LHCN-M2 (cell line): ENCODE measurements at regions not wholly inside any gene's neighbourhood (a gene's known extent, or its start where the extent isn't known, plus 50 kb on each side); places are given as distances from the start of the nearest gene placed in this dataset.
"Not testable (repeated sequence)": the region's sequence is repeated elsewhere in the genome, so short reads cannot be mapped to it uniquely, and the experiment has no call there.

Experiments
- DNase-seq: peaks from one replicate; pipeline ENCODE4 v3.0.0-alpha.2; 2012; ENCODE audit warnings: low read depth

GRCh38 chr2:193267496-193268002 is 1072.8 kb upstream of the TMEFF2 start:
- DNase-seq = no peak

- no peak for DNase-seq
These were observed 1058.3 kb upstream of the TMEFF2 start for GRCh38 chr2:193253014-193253530.

DNA sequence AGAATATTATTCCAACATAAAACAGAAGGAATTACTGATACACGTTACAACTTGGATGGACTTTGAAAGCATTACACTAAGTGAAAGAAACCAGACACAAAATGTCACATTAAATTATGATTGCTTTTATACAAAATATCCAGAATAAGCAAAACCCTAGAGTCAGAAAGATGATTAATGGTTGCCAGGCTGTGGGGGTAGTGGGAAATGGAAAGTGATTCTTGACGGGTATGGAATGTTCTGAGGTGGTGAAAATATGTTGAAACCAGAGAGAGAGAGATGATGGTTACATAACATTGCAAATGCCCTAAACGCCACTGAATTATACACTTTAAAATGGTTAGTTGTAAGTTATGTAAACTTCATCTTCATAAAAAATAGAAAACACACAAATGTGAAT is 1057.2 kb upstream of the TMEFF2 start:
- peak; percentile 50 for DNase-seq

GRCh38 chr2:193250389-193250788 is 1055.7 kb upstream of the TMEFF2 start:
- no peak for DNase-seq

- DNase-seq = no peak
These were observed 1046.0 kb upstream of the TMEFF2 start for GRCh38 chr2:193240752-193241151.

DNA sequence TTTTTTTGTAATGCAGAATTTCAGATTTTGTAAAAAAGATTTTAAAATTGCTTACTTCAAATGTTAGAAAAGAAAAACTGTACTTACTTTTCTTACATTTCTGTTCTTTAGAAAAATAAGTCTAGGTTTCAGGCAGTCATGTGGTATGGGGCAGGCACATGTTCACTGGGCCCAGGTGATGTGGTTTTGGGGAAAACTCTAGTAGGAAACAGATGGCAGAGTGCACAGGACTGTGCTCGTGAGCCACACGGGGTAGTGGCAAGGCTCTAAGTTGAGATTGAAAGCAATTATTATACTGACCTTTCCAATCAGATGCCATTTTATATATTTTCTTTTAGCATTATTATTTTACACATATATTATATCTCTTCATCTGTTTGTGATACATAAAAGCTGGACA is 1036.9 kb upstream of the TMEFF2 start:
- DNase-seq = no peak

DNA sequence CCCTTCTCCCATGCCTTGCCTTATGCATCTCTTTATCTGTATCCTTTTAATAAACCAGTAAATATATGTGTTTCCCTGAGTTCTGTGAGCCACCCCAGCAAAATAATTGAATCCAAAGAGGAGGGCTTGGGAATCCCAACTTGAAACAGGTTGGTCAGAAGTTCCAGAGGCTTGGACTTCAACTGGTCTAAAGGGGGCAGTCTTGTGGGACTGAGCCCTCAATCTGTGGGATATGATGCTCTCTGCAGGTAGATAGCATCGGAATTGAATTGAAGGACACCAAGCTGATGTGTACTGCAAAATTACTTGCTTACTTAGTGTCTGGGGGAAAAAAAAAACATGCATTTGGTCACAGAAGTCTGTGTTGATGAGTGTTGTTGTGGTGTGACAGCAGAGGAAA is 1033.5 kb upstream of the TMEFF2 start:
- DNase-seq = no peak

GRCh38 chr2:193222454-193222853 is 1027.7 kb upstream of the TMEFF2 start:
- no peak for DNase-seq

DNA sequence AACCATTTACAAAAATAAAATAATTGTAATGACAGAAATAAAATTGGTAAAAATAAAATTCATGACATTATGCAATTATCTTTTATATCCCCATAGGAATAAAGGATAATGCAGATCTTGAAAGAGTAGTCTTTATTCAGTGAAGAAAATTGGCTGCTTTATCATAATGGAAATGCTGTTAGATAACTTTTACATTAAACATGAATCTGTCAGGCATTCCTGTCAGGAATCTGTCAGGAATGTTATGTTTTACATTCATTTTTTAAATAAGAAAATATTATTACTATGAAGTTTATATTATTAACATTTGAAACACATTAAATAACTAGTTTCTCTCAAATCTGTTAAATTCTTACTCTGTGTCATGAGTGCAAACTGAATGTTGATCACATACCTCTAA is 1024.7 kb upstream of the TMEFF2 start:
- DNase-seq = no peak

- DNase-seq = no peak
These were observed 1006.9 kb upstream of the TMEFF2 start for GRCh38 chr2:193201583-193201982.

GRCh38 chr2:193199322-193199721 is 1004.6 kb upstream of the TMEFF2 start:
- DNase-seq = no peak

GRCh38 chr2:193187816-193188215 is 993.1 kb upstream of the TMEFF2 start:
- DNase-seq = no peak

GRCh38 chr2:193170981-193171380 is 976.2 kb upstream of the TMEFF2 start:
- DNase-seq = not testable (repeated sequence)

- no peak for DNase-seq
These were observed 961.7 kb upstream of the TMEFF2 start for GRCh38 chr2:193156480-193156879.

GRCh38 chr2:193154076-193154475 is 959.3 kb upstream of the TMEFF2 start:
- DNase-seq = no peak

GRCh38 chr2:193153576-193153975 is 958.8 kb upstream of the TMEFF2 start:
- DNase-seq = no peak

DNA sequence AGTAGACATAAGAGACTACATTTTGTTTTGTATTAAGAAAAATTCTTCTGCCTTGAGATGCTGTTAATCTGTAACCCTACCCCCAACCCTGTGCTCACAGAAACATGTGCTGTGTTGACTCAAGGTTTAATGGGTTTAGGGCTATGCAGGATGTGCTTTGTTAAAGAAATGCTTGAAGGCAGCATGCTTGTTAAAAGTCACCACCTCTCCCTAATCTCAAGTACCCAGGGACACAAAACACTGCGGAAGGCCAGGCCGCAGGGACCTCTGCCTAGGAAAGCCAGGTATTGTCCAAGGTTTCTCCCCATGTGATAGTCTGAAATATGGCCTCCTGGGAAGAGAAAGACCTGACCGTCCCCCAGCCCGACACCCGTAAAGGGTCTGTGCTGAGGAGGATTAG is 947.7 kb upstream of the TMEFF2 start:
- DNase-seq = not testable (repeated sequence)

DNA sequence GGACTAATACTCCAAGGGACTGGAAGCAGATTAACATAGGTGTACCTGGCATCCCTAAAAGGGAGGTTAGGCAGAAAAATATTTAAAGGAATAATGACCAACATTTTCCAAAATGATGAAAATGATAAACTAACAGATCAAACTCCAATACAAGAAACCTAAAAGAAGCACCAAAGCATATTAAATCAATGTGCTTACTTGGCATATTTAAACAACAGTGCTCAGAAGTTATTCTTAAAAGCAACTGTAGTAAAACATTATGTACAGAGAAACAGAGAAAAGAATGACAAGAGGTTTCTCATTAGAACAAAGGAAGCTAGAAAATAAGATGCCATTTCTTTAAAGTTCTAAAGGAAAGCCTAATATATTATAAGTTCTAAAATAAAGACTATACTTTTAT is 947.3 kb upstream of the TMEFF2 start:
- no peak for DNase-seq

DNA sequence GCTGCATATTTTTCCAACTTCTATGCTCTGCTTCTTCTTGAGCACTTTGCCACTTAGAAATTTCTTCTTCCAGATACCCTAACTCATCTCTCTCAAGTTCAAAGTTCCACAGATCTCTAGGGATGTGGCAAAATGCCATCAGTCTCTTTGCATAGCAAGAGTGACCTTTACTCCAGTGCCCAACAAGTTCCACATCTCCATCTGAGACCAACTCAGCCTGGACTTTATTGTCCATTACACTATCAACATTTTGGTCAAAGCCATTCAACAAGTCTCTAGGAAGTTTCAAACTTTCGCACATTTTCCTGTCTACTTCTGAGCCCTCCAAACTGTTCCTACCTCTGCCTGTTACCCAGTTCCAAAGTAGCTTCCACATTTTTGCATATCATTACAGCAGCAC is 946.2 kb upstream of the TMEFF2 start:
- DNase-seq = not testable (repeated sequence)

GRCh38 chr2:193124815-193125214 is 930.1 kb upstream of the TMEFF2 start:
- no peak for DNase-seq

- no peak for DNase-seq
These were observed 920.1 kb upstream of the TMEFF2 start for GRCh38 chr2:193114827-193115226.

GRCh38 chr2:193112986-193113385 is 918.3 kb upstream of the TMEFF2 start:
- DNase-seq = no peak

GRCh38 chr2:193103064-193103463 is 908.3 kb upstream of the TMEFF2 start:
- DNase-seq = peak; percentile 36

- no peak for DNase-seq
These were observed 906.9 kb upstream of the TMEFF2 start for GRCh38 chr2:193101591-193101990.
